ENCODE measurements at regions not wholly inside any gene's neighbourhood (a gene's known extent, or its start where the extent isn't known, plus 50 kb on each side); places are given as distances from the start of the nearest gene placed in this dataset.

- no peak for DNase-seq
Measured at GRCh38 chr13:111911121-111911720, 155.7 kb upstream of the SOX1 start.

DNA sequence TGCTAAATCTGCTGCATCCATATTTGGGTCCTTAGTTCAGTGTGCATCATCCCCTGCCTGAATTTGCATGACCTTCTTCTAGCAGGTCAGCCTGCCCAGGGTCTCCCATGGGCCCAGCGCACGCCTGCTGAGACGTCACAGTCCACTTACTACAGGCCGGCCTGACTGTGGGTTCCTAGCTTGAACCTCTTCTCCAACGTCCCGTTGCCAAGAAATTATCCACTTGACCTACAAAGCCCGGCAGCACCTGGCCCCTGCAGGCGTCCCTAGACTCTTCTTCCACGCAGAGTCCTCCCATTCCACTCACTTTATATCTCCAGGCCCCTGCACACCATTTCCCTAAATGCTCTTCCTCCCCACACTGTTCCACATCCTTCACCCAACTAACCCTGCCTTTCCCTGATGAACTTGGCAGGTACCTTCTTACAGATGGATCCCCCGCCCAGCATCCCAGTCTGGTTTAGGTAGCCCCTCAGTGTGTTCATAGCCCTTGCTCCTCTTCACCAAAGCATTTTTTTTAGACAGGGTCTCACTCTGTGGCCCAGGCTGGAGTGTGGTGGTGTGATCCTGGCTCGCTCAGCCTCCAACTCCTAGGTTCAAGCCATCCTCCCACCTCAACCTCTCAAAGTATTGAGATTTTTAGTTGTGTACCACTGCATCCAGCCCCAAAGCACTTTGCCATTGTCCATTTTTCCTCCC lies 155.0 kb upstream of the SOX1 start:
- no peak for DNase-seq

DNA sequence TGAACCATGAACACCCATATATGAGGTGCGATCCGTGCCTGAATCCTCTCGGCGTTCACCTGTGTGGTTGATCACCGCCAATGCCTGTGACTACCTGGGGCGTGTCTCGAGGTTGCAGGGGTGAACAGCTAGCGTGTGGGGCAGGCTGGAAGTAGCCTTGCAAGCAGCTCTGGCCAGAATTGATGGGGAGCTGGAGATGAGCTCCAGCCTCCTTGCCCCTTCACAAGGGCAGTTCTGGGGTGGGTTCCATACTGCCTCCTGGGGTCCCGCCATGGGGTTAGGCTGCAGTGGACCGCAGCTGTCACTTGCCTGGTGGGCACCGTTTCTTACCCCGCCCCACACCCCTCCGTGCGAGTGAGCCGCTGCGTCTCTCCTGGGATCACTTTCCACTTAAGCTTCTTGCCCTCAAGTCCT lies 154.5 kb upstream of the SOX1 start:
- no peak for DNase-seq

DNA sequence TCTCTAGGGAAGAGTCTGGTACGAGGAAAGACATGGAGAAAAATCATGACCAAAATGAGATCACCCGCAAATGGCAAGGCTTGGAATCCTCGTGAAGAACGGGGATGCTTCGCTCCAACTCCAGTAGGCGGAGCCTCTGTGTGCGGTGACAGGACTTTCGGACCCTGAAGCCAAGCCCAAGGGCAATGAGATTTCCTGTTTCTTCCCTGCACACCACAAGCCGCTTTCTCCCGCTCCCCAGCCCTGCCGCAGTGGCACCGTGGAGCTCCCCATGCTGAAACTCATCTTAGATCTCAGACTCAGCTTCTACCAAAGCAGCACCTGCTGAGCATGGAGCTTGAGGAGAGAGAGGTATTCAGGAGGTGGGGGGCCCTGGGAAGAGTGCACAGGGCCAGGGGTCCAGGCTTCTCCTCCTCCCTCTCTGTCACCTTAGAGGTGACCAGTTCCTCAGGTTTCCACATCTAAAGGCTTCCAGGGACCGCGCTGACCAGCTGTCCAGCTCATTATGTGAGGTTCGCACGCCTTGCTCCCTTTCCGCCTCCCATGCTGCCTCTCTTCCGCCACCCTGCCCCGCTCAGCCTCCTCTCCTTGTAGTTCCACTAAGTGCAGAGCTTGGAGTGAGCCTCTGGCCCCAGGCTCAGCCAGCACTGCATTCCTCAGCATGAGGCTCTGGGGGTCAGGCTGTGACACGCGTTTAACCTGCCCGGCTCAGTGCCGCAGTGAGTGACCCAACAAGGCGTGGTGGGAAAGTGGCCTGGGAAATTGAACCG lies 153.8 kb upstream of the SOX1 start:
- DNase-seq: no peak

DNA sequence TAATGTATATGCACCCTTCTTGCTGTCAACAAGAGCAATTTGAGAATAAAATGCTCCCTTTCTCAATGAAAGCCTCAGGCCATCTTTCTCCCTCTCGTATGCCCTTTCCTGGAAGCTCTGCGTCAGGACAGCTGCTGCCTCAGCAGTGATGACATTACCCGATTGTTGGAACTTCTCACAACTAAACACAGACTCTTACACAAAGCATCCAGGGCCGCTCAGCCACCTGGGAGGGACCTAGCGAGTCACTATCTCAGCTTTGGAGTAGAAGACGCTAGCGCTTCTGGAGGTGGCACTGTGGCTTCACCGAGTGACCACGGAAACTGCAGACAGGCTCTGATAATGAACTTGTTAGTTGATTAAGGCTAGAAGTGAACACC lies 153.2 kb upstream of the SOX1 start:
- DNase-seq: no peak

- DNase-seq: no peak
Measured at GRCh38 chr13:111914241-111915103, 152.5 kb upstream of the SOX1 start.

DNA sequence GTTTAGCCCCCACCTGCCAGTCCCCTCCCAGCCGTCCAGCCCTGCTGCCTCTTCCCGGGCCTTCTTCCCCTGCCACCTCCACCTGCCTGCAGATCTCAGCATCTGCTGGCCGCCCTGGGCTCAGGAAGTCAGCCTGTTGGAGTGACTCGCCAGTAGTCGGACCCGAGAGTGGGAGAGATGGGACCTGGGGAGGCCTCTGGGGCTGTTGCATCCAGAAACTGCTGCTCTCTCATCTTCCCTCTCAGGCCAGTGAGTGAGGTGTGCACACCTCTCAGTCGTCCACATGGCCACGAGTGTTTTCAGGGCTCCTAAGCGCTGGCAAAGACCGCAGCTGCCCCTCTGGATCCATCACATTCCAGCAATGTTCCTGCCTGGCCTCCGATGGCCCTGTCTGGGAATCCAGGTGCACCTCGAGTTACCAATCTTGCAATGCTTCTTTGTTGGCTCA lies 151.8 kb upstream of the SOX1 start:
- no peak for DNase-seq

GRCh38 chr13:111916201-111916600 lies 150.7 kb upstream of the SOX1 start:
- DNase-seq: no peak

DNA sequence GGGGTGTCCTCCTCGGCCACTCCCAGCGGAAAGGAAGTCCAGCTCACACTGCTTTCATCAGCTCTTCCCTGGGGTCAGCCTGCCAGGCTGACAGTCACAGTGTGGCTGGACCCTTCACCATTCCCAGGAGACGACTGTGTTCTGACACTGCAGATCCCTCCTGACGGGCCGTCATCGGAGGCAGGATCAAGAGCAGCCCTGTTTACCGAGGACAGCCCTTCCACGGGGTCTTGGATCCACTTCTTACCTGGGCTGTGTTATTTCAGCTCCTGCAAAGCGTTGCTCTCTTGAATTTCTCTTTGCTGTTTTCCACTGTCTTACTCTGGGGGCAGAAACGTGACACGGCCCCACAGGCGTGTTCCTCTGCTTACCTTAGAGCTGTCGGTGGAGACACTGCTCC lies 149.9 kb upstream of the SOX1 start:
- DNase-seq: no peak

GRCh38 chr13:111917901-111918300 lies 149.0 kb upstream of the SOX1 start:
- no peak for DNase-seq

GRCh38 chr13:111919286-111919685 lies 147.7 kb upstream of the SOX1 start:
- no peak for DNase-seq

GRCh38 chr13:111919849-111920248 lies 147.1 kb upstream of the SOX1 start:
- no peak for DNase-seq

GRCh38 chr13:111920306-111920931 lies 146.5 kb upstream of the SOX1 start:
- DNase-seq: no peak

DNA sequence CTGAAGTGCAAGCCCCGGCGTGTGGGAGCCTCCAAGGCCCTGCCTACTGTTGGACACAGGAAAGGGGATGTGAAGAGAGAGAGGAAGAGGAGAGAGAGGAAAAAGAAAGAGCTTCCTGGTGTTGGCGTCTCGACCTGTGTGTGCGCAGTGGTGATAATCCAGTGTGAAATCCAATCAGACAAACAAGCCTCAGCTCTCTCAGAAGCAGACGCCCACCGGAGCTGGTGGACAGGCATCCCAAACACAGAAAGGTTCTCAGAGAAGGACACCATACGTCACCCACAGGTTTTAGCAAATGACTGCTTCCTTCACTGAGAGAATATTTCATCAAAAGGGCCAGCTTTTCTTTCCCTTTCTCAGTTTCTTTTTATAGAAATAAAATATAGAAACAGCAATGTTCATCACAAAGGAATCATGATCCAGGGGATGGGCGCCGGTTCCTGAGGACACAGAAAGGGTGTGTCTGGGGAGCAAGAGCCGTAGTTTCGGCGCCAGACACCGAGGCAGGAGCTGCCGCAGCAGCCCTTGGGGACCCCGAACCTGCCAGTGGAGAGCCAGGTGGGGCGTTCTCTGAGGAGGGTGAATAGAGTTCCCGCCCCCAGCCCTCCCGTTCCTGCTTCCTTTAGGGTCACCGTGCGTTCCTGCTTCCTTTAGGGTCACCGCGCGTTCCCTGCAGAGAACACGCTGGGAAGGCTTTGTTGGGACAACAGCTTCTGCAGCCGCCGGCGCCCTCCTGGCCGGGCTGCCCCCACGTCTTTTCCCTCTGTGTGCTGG lies 145.8 kb upstream of the SOX1 start:
- DNase-seq: no peak

DNA sequence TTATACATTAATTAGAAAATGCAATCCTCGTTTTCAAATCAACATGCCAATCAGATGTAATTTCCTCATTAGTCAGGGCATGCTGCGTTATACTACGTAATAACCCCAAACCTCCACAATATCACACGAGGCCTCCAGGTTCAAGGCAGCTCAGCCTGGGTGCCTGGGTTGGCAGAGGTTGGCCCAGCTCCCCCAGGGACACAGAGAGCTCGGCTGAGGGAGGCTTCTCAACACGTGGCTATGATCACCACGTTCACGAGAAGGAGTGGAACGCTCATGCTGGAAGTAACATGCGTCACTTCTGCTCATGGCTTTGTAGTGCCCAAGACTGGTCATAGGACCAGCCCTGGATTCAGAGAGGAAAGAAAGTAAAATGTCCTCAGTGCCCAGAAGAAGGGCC lies 144.9 kb upstream of the SOX1 start:
- DNase-seq: no peak

DNA sequence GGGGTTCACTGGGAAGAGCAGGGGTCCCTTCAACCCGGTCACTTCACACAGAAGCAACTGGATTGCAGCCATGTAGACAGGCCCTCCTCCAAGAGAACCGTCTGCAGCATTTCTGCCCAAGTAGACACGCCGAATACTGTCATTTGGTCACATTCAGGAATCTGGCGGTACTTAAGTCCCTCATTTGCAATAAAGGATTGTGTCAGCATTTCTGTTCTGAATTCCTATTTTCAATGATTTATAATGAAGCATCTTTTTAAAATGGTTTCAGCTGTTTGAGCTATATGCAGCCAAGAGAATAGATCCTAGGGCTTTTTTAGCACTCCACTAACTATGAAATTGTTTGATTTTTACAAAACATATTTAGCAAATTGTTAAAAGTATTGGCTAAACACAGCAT lies 143.5 kb upstream of the SOX1 start:
- no peak for DNase-seq

GRCh38 chr13:111923991-111924677 lies 142.8 kb upstream of the SOX1 start:
- no peak for DNase-seq

GRCh38 chr13:111924678-111925075 lies 142.3 kb upstream of the SOX1 start:
- no peak for DNase-seq

GRCh38 chr13:111925146-111925875 lies 141.6 kb upstream of the SOX1 start:
- no peak for DNase-seq

DNA sequence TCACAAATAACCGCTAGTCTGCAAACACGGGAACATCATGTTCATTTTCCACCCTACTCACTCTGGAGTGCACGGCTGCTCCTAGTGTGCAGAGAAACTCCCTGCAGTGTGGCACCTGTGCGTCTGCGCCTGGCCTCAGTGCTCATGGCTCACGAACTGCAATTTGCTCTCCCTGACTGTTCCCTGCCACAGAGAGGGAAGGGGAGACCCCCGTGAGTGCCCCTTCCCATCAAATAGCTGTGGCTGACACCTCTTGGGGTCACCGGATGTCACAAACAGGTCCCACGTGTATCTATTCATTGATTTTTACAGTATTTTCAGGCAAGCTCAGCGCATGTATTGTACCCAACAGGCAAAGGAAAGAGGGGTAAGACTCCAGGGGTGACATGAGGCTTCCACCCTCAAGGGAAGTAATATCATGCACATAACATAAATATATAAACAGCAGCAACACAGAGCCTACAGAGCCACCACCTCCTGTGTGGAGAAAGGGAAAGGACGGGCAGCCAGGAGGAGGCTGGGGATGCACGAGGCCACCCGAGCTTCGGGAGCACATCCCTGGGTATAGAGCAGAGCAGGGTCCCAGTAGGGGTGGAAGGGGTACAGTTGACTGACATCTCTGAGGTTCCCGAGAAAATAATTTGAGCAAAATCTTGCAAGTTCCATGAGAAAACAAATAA lies 140.3 kb upstream of the SOX1 start:
- DNase-seq: no peak

Data from NCI-H748 treated with DMSO at 0.1 percent for 48 hours (cell line).